GM12891 (cell line): ENCODE measurements at regions not wholly inside any gene's neighbourhood (a gene's known extent, or its start where the extent isn't known, plus 50 kb on each side); places are given as distances from the start of the nearest gene placed in this dataset.
"Not testable (repeated sequence)": the region's sequence is repeated elsewhere in the genome, so short reads cannot be mapped to it uniquely, and the experiment has no call there.

Experiments used
- DNase-seq: peaks from one replicate; pipeline ENCODE4 v3.0.0; 2011; ENCODE audit warnings: low spot score; ENCODE audit not compliant: insufficient read length
- FAIRE-seq: peaks from 2 replicates; lab custom pipeline; 2011; peaks lifted over from hg19 to GRCh38; lab: Jason Lieb, UNC
- PAX5 ChIP-seq: IDR thresholded peaks from 2 replicates; pipeline ENCODE4 v1.6.1; 2011; ENCODE audit warnings: low read length, moderate library complexity, mild to moderate bottlenecking; ENCODE audit not compliant: insufficient read depth, severe bottlenecking
- POLR2A ChIP-seq: IDR thresholded peaks from 2 replicates; pipeline ENCODE4 v1.6.1; 2011; ENCODE audit warnings: low read depth, low read length, control low read depth
- POLR2AphosphoS5 ChIP-seq: IDR thresholded peaks from 2 replicates; pipeline ENCODE4 v1.6.1; 2011; ENCODE audit warnings: low read depth, low read length, control low read depth
- POU2F2 ChIP-seq: IDR thresholded peaks from 2 replicates; pipeline ENCODE4 v1.6.1; 2011; ENCODE audit warnings: low read depth, mild to moderate bottlenecking, control low read depth, low read length, moderate library complexity
- SPI1 ChIP-seq: IDR thresholded peaks from 2 replicates; pipeline ENCODE4 v1.6.1; 2011; ENCODE audit warnings: low read depth, low read length, control low read depth
- TAF1 ChIP-seq: IDR thresholded peaks from 2 replicates; pipeline ENCODE4 v1.6.1; 2011; ENCODE audit warnings: low read depth, low read length, control low read depth

DNA sequence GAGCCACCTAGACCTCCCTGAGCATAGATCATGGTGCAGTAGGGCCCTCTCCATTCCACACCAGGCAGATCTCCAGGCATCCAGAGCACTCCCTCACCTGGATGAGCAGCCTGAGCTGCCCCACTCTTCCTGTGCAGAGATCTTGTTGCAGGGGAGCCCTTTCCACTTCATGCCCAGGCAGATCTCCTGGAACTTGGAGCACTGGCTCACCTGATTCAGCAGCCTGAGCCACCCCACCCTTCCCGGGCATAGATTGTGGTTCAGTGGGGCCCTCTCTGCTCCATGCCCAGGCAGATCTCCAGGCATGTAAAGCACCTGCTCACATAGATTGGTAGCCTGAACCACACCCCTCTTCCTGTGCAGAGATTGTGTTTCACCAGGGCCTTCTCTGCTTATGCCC lies 78.0 kb downstream of the SEC16B start:
- FAIRE-seq (no peak), DNase-seq (no peak)
- no peak for TF ChIP-seq PAX5
- TF ChIP-seq POLR2A: no peak
- no peak for TF ChIP-seq SPI1
- TF ChIP-seq POU2F2: no peak
- no peak for TF ChIP-seq TAF1

DNA sequence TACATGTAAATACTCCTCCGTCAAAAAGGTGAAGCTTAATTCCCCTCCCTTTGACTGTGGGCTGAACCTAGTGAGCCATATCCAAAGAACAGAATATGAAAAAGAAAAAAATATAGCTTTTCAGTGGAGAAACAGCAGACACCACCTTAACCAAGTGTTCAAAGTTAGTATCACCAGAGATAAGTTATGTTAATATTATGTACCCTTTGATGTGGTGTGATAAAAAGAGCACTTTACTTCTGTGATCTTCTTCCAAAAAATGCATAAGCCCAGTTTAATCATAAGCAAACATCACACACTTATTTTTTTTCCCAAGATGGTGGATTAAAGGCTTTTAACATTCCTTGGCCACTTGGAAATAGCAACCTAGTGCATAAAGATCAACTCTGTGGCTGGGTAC lies 79.4 kb downstream of the SEC16B start:
- no peak for DNase-seq
- no peak for FAIRE-seq

DNA sequence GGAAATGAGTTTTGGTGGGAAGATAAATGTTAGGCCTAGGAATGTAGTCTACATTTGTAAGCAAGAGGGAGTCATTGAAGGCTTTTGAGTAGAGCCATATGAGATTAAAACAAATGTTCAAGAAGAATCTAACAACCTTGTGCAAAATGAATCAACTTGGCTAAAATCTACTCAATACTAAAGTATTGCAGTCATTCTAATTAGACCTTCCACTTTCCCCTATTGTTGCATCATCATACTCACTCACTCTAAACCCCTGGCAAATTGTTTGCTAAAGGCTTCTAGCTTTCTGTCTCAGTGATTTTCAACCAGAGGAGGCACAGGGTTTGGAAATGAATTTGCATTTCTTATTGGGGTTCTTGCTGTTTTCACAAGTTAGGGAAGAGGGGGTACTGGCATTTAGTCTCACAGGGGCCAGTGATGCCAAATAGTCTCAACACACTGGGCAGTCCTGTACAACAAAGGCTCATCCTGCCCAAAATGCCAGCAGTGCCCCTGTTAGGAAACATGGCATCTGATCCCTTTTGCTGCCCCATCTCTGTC lies 85.3 kb downstream of the SEC16B start:
- DNase-seq (no peak), FAIRE-seq (no peak)
- TF ChIP-seq TAF1: no peak
- no peak for TF ChIP-seq POLR2A
- no peak for TF ChIP-seq SPI1
- TF ChIP-seq POLR2AphosphoS5: no peak
- TF ChIP-seq PAX5: no peak
- TF ChIP-seq POU2F2: no peak

More for the DNA sequence above, 79.4 kb downstream of the SEC16B start:
- TF ChIP-seq SPI1: no peak
- no peak for TF ChIP-seq POU2F2
- TF ChIP-seq PAX5: no peak
- TF ChIP-seq POLR2AphosphoS5: no peak
- no peak for TF ChIP-seq TAF1
- no peak for TF ChIP-seq POLR2A

DNA sequence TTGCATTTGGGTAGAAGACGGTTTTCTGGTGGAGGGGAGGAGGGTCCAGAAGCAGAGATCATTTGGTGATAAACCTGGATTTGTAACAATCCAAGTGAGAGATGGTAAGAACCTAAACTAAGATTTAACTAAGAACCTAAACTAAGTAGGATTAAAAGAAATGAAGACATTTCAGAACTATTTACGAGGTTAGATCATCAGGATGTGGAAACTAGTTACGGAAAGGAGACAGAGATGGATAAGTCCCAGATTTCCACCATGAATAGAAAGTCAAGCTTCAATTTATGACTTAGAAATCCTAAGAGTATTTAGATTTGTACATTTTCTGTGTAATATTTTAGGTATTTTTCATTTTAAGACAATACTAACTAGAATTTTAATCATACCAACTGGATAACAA lies 86.3 kb downstream of the SEC16B start:
- TF ChIP-seq POLR2A (no peak), POU2F2 (no peak), SPI1 (no peak), PAX5 (no peak), TAF1 (no peak), POLR2AphosphoS5 (no peak)
- no peak for DNase-seq
- FAIRE-seq: no peak

DNA sequence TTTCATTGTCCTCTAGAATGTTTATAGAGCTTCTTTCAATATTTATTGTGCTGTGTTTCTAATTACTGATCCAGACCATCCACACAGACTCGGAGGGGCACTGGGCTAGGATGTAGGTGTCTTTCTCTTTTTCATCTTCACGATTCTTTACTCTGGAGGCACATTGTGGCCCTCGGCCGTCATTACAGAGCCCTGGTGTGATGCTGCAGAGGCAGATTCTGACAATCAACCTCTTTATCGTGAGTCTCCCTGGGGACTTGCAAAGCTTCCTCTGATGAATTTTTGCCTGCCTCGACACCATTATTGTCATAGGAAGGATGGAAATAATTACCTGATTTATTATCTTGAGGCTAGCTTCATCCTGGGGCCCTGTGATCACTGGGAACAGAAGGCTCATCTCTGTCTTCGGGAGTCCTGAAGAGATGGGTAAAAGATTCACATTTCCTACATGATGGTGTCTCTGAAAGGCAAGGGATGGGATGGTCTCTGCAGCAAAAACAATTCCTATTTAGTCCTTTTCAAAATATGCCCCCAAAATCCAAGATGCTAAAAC lies 89.4 kb downstream of the SEC16B start:
- FAIRE-seq (no peak), DNase-seq (no peak)

DNA sequence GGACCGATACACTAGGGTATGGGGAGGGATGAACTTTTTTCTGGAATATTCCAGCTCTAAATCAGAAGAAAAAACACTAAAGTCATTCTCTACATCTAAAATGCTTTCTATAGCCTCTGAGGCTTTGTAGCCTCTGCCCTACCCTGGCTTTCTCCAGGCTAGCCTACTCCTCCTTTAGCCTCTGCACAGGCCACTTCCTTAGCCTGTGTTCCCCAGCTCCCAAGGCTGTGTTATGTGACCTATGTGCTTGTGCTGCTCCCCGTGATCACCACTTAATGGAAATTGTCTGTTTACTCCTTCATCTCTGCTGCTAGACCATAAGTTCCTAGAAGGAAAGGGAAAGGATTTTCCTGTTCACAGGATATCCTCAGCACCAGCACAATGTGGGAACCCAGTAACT lies 92.8 kb downstream of the SEC16B start:
- TF ChIP-seq SPI1 (no peak), POU2F2 (no peak)
- FAIRE-seq: no peak

More for the DNA sequence above, 89.4 kb downstream of the SEC16B start:
- no peak for TF ChIP-seq PAX5
- no peak for TF ChIP-seq SPI1
- TF ChIP-seq TAF1: no peak
- TF ChIP-seq POLR2AphosphoS5: no peak

DNA sequence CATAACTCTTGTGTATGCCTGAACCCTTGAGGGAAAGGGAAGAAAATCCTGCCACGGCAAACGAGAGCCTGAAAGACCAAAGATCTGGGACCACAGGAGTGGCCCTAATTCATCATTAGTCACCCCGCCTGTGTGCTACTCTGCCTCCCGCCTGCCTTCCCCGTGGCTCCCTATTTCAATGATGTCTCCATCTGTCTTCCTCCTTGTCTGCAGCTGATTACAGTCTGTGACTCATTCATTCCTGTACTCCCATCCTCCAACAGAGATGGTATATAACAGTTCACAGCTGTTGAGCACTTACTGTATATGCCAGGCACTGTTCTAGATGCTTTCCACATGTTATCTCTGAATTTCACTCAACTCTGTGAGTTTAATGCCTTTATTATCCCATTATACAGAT lies 96.6 kb downstream of the SEC16B start:
- no peak for TF ChIP-seq TAF1
- TF ChIP-seq PAX5: no peak
- FAIRE-seq (no peak), DNase-seq (no peak)

More for the DNA sequence above, 92.8 kb downstream of the SEC16B start:
- no peak for DNase-seq

DNA sequence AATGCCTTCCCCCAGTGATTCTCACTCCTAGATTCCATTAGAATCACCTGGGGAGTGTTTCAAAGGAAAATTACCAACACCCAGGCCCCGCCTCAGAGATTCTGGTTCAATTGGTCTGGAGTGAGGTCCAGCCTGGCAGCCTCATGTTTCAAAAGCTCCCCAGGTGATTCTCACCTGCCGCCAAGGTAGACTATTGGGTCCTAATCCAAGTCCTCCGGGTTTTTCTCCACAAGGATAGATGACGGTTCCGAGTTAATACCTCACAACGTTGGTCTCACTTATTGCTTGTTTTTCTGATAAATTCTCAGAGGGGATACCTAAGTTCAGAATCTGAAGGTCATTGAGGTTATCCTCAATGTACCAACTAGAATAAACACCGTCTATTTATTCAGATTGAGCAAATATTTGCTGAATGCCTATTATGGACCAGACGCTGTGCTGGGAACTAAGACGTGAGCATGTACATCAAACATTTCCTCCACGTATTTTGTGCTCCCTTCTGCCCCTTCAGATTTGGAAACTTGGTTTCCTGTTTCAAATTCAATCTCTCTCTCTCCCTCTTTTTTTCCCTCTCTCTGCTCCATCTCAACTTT lies 97.5 kb downstream of the SEC16B start:
- DNase-seq (no peak), FAIRE-seq (no peak)
- TF ChIP-seq POLR2A (no peak), PAX5 (no peak), SPI1 (no peak), TAF1 (no peak), POLR2AphosphoS5 (no peak), POU2F2 (no peak)

DNA sequence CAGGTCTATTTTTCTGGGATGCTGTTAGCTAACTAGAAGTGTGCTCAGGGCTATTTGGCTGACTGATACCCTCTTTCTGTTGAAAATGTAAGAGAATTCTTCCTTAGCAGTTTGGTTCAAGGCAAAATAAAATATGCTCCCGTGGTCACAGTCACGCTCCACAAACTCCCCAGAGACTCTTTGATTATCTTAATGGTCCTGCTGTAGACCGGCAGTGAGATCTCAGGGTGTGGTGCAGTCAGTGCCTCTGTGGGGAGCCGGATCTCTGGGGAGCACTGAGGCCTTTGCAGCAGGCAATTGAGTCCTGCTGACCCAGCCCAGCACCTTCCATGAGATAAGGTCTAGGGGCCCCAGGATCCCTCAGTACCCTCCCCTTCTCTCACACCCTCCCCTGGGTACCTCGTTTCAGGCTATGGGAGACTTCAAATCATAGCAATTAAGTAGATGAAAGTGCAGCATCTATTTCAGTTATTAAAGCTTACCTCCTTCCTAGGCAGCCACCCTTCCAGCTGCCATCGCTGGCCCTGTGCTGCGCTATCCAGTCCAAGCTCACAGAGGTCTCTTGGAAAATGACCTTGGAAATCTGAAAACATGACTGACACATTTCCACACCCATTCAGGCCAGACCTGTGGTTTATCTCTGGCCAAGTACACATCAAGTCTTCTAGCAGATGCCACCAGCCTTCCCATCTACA lies 98.1 kb downstream of the SEC16B start:
- TF ChIP-seq POLR2A (no peak), PAX5 (no peak), TAF1 (no peak), SPI1 (no peak), POLR2AphosphoS5 (no peak), POU2F2 (no peak)
- FAIRE-seq (no peak), DNase-seq (no peak)

DNA sequence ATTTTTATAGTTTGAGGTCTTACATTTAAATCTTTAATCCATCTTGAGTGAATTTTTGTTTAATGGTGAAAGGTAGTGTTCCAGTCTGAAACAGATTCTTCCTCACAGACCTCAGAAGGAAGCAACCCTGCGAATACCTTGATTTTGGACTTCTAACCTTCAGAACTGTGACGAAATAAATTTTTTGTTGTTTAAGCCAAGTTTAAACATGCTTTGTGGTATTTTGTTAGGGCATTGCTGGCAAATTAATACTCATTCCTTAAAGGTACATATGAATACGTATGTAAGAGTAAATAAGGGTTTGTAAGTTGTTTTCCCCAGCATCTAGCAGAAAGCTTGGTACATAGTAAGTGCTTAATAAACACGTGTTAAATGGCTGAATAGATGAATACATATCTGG lies 100.3 kb downstream of the SEC16B start:
- TF ChIP-seq POLR2AphosphoS5 (no peak), SPI1 (no peak), TAF1 (no peak), POU2F2 (no peak), PAX5 (no peak), POLR2A (no peak)
- no peak for DNase-seq
- no peak for FAIRE-seq

DNA sequence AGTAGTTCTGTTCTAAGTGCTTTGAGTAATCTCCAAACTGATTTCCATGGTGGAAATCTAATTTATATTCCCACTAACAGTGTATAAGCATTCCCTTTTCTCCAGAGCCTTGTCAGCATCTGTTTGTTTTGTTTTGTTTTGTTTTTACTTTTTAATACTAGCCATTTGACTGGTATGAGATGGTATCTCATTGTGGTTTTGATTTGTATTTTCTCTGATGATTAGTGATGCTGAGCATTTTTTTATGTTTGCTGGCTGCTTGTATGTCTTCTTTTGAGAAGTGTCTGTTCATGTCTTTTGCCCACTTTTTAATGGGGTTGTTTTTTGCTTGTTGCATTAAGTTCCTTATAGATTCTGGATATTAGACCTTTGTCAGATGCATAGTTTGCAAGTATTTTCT lies 100.8 kb downstream of the SEC16B start:
- not testable (repeated sequence) for DNase-seq, FAIRE-seq
